HS-5 (cell line): ENCODE measurements at regions not wholly inside any gene's neighbourhood (a gene's known extent, or its start where the extent isn't known, plus 50 kb on each side); places are given as distances from the start of the nearest gene placed in this dataset.

Source experiments
- DNase-seq: peaks from one replicate; pipeline ENCODE4 v3.0.0-alpha.2; 2012; ENCODE audit warnings: low read depth

- no peak for DNase-seq
Measured at GRCh38 chr15:97023488-97023844, 693.0 kb downstream of the NR2F2 start.

- DNase-seq = no peak
Measured at GRCh38 chr15:97026781-97027180, 696.3 kb downstream of the NR2F2 start.

GRCh38 chr15:97027772-97028171, 697.3 kb downstream of the NR2F2 start:
- no peak for DNase-seq

GRCh38 chr15:97030251-97030650, 699.8 kb downstream of the NR2F2 start:
- DNase-seq = no peak

DNA sequence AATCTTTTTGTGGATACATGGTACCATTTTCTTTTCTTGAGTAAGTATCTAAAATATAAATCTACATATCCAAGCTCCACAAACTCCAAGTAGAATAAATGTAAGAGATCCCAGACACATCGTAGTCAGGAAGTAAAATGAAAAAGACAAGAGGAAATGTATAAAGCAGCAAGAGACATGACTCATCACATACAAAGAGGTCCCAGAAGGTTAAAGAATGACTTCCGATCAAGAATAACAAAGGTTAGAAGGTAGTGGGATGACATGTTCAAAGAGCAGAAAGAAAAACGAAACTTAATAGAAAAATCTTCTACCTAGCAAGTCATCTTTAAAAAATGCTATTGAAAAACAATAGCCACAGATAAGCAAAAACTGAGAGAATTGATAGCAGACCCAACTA, 705.8 kb downstream of the NR2F2 start:
- DNase-seq = no peak

DNA sequence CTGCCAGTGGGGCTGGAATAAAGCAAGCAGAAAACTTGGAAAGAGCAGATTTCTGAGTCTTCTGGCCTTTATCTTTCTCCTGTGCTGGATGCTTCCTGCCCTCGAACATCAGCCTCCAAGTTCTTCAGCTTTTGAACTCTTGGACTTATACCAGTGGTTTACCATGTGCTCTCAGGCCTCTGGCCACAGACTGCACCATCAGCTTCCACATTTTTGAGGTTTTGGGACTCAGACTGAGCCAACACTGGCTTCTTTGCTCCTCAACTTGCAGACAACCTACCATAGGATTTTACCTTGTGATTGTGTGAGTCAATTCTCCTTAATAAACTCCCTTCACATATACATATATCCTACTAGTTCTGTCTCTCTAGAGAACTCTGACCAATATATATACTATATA, 706.6 kb downstream of the NR2F2 start:
- no peak for DNase-seq

DNA sequence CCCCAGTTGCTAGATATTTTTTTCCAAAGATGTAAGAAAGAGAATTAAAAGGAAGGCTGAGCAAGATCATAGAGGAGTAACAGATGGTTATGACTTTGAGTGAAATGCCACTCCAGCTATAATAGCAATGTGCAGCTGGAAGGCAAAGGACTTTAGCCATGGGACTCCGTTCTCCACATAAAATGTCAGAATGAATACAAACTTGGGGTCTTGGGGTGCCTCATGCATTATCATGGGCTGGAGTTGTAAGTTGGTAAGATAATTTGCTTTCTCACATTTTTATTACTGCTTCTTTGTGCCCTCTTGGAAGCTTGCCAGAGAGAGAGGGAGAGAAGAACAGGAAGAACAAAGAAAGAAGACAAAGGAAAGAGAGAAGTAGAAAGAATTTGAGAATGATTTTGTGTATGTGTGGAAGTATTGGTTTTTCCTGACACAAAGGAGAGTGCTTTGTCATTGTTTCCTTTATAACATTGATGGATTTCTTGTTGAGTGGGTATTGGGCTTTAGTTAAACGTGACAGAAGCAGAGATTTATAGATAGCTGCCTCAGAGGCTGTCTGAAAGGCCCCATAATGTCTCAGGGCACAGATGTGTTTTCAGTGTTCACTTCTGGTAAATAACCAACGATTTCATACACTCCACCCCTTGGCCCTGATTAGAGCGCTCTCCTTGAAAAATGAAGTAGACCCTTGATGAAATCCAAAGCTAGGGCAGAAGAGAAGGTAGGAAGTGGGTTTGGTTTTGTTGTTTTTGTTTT, 715.3 kb downstream of the NR2F2 start:
- no peak for DNase-seq

- no peak for DNase-seq
Measured at GRCh38 chr15:97052513-97052912, 722.0 kb downstream of the NR2F2 start.

DNA sequence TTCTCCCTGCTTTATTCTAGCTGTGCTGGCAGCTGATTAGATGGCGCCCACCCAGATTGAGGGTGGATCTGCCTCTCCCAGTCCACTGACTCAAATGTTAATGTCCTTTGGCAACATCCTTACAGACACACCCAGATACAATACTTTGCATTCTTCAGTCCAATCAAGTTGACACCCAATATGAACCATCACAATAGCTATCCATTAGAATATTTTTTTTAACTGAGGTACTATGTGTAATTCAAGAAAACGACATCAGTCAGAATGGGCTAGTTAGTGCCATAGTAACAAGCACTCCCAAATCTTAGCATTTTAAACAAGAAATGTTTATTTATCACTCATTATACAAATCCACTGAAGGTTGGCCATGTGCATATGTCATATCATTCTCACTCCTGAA, 723.1 kb downstream of the NR2F2 start:
- DNase-seq = no peak

DNA sequence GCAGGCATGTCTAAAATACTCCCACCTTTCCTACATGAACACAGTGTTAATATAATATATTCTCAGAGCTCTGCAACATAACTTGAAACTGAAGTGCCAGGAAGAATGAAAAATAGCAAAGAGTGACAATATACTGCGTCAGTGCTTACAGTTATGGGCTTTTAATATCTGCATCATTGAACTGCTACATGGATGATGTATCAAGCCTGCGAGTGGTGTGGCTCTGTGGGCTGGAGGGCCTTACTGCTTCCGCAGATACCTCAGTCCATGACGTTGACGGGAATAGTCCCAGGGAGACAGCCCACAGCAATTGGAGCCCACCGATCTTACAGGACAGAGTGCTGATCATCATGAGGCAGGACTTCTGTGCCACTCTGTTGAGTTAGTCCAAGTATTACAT, 727.0 kb downstream of the NR2F2 start:
- DNase-seq = no peak

DNA sequence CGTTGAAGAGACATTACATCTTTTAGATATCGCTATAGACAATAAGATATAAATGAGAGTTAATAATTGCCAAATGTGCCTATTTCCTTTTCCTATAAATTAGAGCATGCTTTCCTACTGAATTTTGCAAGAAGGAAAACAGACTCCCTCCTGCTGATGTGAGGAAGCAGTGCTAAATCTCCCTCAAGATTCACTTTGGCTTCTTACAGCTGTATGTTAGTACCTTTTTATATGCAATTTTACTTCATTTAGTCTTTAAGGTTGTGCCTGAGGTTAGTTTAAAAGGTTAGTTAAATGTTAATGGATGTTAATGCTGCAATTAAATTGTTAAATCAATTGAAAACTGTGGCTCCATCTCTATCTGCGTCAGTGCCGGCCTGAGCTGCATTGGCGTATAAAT, 728.8 kb downstream of the NR2F2 start:
- DNase-seq = no peak

DNA sequence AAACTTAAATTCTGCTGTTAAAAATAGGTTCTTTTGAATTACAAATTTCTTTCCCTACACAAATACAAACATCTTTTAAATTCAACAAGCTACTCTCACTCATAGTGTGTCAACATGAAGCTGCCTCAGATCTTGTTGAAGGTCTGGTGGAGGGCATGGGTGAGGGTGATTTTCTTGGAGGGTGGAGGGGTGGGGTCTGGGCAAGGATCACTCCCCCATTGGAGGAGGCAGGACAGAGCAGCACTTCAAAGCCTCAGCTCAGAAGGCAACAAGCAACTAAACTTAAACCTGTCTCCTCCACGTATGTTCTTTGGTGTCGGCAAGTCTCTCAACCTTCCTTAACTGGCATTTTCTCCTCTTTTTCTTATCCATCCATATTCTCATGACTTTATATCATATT, 730.9 kb downstream of the NR2F2 start:
- no peak for DNase-seq

DNA sequence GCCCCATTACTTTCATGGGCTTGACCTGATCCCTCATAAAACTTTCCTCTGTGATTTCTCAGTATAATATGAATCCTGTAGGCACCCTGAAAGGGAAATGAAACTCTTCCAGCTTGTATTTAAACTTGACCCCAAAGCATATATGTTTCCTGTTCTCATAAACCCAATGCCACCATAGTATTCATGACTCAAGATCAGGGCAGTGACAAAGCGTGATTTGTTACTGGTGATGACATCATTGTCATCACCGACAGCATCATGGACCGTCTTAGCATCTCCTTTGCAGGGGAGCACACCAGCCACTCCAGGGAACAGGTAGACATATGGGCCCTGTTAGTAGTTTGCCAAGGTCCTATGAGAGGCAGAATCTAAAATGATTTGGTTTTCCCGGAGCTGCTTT, 741.2 kb downstream of the NR2F2 start:
- DNase-seq = no peak

DNA sequence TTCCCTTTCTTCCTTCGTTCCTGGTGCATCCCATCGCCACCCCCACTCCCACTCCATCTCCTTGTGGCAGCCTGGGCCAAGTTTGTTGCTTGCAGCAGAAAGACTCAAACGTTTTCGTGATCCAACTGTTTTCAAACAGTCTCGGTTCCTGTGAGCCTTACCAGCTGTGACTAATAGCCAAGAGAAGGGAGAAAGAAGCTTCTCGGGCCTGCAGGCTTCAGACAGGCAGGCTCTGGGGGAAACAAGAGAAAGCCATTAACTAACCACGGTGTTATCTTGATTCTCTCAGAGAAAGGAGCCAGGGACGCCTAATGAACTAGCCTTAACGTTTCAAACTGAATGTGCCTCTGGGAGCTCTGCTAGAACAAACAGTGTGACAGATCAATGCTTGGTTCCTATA, 742.0 kb downstream of the NR2F2 start:
- no peak for DNase-seq

GRCh38 chr15:97076011-97076410, 745.5 kb downstream of the NR2F2 start:
- DNase-seq = no peak

DNA sequence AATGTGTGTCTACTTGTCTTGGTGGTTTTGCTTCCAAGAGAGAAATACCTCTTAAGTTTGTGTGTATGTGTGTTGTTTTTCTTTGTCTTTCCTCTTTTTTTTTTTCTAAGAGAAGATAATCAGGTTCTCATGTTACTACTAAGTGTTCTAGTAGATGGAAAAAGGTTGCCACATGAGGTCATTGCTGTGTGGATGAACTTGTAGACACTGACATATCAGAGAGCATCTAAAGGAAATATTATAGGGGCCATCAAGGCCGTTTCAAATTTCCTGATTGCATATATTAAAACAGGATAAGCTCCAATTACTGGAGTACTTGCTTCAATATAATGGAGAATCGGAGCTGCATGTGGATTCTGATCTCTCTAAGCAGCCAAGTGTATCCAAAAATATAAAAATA, 747.5 kb downstream of the NR2F2 start:
- DNase-seq = no peak

- DNase-seq = no peak
Measured at GRCh38 chr15:97078591-97078990, 748.1 kb downstream of the NR2F2 start.

DNA sequence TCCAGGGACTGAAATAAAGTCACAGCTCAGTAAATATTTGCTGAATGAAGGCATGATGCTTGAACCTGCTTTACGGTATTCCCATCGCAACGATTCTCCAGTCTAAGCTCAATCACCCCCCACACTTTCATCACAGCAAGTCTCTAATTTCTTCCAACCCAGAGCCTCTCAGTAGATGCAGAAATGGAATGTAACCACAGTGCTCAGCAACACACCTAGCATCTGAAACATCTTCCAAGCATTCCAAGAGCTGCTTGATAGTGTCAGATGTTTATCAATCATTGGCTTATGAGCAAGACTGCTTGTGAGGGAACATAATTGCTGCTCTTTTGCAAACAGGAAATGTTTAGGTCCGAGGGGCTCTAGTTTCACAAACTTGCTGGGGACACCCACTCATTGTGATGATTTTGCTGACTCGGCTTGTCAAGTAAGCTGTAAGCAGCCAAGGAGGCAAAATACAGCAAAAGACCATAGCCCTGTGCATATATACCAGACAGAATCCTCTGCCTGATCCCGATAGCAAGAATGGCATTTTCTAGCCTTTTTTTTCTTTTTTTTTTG, 751.2 kb downstream of the NR2F2 start:
- no peak for DNase-seq

DNA sequence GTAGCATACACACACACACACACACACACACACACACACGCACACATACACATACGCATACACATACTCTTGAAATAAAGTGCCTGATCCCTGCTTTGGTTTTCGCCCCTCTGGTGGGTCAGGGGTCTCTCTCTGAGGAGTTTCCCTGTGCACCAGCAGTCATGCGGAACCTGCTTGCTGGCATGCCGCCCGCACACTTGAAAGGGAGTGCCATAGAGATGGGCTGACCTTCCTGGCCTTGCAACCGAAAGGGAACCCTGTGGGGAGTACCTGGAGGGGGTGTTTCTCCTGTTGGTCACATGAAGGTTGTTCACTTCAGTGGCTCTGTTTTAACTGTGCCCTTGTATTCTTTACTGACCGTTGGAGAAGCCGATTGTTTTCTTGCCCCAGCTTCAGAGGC, 752.3 kb downstream of the NR2F2 start:
- DNase-seq = no peak

DNA sequence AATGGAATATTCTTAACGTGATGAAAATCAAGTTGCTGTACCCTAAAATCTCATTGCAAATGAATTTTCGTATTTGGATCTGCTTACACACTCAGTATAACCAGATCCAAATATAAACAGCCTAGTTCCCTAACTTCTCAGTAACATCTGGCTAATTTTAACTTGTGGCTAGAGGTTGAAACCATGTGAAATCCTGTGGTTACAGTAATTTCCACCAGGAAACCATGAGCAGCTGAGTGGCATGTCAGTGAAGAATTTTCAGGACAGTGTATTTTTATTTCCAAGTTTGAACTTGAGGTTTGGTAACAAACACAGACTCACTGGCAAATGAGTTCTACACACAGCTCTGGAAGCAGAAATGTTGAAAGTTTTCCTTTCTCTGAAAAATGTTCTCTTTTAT, 754.1 kb downstream of the NR2F2 start:
- peak; percentile 5 for DNase-seq

- DNase-seq = no peak
Measured at GRCh38 chr15:97085731-97086130, 755.2 kb downstream of the NR2F2 start.

- peak; percentile 8 for DNase-seq
Measured at GRCh38 chr15:97087006-97087741, 756.7 kb downstream of the NR2F2 start.

GRCh38 chr15:97091093-97091492, 760.6 kb downstream of the NR2F2 start:
- no peak for DNase-seq

GRCh38 chr15:97092656-97093055, 762.2 kb downstream of the NR2F2 start:
- DNase-seq = no peak
